GM19035 (cell line): ENCODE measurements at regions not wholly inside any gene's neighbourhood (a gene's known extent, or its start where the extent isn't known, plus 50 kb on each side); places are given as distances from the start of the nearest gene placed in this dataset.
"Not testable (repeated sequence)": the region's sequence is repeated elsewhere in the genome, so short reads cannot be mapped to it uniquely, and the experiment has no call there.

ENCODE experiments used
- ATAC-seq: cut with Tn5 transposase; IDR thresholded peaks from one replicate; pipeline ENCODE4 v1.9.1; 2021; ENCODE audit not compliant: unreplicated experiment

DNA sequence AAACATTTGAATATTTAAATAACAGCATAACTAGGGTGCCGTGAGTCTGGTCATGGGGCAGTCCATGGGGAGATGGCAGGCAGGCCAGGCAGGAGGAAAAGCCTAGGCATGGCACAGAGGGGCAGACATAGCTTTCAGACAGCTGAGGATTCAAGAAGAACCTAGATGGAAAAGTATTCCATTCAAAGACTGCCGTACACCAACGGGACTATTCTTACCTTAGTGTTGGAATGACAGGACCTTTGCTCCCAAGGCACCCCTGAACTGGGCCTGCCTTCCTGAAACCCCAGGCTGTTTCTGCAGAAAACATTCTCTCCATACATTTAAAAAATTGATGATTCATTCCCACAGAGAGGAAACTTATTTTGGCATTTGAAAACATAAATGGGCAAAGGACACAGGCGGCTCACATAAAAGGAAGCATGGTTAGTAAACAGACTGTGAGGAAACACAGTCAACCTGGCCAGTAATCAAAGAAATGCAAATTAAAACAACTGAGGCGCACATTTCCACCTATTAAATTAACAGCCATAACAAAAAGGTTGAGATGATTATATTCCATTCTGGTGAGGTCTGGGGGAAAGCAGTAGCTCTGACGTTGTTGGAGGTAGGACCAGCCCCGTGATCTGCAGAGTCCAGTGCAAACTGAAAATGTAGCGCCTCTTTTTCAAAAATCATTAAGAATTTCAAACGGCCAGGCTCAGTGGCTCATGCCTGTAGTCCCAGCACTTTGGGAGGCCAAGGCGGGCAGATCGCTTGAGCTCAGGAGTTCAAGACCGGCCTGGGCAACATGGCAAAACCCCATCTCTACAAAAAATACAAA is 71.3 kb upstream of the SMAD3 start:
- no peak for ATAC-seq

DNA sequence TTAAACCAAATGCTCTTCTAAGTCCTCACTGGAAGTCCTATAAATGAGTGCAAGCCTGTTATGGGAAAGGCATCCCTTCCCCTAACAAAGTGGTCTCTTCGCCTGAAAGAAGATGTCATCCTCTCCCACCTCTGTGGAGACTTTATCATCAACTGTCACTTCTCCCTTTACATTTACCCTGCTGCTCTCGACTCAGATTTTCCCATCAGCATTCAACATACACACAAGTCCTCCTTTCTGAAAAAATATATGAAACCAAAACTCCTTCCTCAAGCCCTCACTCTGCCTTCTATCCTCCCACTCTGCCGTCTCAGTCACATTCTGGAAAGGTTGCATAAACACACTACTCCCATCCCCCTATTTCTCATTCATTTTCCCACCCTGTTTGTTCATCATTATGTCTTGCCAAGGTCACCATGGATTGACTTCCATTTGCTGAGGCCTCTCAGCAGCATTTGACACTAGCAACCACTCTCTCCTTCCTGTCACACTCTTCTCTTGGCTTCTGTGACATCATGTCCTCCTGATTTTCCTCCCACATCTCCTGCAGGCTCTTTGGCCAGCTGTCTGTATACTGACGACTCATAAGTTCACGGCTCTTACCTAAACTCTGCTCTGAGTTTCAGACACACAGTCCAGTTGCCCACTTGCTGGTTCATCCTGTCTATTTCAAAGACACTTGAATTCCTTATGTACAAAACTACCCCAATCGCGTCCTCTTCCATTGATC is 70.3 kb upstream of the SMAD3 start:
- ATAC-seq, result no peak

DNA sequence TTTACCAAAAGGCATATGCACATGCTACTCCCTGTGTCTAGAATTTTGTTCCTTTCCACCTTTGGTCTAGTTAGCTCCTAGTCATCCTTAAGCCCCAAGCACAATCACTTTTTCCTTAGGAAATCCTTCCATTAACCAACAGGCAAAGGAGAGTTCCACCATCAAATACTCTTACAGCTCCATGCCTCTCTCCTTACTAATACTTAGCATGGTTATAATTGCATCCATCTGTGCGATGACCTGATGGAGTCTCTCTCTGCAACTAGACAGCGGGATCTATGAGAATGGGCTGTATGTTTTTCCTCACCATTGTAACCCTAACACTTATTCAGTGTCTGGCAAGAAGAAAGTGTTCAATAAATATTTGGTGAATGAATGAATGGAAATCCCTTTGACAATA is 69.3 kb upstream of the SMAD3 start:
- no peak for ATAC-seq

DNA sequence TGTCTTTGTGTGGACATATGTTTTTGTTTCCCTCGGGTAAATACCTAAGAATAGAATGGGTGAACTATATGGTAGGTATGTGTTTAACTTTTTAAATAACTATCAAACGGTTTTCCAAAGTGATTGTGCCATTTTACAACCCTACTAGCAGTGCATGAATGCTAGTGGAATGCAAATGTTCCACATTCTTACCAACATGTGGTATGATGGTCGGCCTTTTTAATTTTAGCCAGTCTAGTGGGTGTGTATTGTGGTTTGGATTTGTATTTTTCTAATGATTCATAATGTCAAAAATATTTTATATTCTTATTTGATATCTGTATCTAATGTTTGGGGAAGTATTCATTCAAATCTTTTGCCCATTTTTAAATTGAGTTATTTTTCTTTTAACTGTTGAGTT is 68.2 kb upstream of the SMAD3 start:
- ATAC-seq, result no peak

DNA sequence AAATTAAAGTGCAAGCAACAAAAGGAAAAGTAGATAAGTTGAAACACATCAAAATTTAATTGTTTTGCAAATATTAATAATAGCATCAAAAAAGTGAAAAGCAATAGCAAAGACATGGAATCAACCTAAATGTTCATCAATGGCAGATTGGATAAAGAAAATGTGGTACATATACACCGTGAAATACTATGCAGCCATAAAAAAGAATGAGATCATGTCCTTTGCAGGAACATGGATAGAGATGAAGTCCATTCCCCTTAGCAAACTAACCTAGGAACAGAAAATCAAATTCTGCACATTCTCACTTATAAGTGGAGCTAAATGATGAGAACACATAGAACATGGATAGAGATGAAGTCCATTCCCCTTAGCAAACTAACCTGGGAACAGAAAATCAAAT is 67.2 kb upstream of the SMAD3 start:
- not testable (repeated sequence) for ATAC-seq

DNA sequence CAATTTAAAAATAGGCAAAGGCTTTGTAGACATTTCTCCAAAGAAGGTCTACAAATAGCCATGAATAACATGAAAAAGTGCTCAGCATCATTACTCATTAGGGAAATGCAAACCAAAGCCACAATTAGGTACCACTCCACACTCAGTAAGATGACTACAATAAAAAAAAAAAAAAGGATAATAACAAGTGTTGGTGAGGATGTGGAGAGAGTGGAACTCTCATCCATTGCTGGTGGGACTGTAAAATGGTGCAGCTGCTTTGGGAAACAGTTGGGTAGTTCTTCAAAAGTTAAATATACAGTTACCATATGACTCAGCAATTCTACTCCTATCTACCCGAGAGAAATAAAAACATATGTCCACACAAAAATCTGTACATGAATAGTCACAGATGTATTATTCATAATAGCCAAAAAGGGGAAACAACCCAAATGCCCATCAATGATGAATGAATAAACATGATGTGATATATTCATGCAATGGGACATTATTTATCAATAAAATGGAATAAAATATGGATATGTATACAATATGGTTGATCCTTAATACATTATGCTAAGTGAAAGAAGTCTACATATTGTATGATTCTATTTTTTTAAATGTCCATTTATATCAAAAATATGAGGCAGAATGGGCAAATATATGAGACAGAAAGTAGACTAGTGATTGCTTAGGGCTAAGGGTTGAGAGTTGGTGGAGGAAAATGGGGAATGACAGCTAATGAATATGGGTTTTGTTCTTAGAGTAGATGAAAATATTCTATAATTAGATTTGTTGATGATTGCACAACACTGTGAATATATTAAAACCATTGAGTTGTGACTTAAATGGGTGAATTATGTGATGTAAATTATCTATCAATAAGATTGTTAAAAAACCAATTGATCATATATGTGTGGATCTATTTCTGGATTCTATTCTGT is 66.1 kb upstream of the SMAD3 start:
- ATAC-seq, result no peak

DNA sequence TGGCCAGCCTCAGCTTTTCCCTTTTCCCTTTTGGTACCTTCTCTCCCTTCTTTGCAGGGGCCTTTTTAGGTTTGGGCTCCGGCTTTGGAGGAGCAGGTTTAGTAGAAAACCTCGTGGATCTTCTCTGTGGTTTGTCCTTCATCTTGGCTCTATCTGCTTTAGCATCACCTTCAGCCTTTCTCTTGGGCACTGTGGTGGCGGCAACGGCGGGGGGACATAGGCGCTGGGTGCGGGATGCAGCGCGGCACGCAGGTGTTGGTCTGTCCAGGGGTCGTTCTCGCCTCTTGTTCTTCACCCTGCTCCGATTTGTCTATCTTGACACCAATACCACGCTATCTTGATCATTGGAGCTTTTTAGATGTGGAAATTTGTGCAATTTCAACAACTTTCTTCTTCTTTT is 64.5 kb upstream of the SMAD3 start:
- ATAC-seq, result no peak

DNA sequence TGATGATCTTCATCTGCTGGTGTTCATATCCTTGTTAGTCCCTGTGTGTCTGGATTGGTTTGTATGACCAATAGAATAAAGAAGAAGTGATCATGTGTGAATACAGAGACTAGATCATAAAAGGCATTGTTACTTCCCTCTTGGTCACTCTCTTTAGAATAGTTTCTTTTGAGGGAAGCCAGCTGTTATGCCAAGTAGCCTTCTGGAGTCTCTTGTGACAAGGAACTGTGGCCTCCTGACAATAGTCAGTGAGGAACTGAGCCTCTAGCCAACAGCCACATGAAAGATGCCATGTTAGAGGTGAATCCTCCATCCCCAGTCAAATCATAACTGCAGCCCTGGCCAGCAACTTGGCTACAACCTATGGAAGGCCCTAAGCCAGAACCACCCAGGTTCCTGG is 63.0 kb upstream of the SMAD3 start:
- no peak for ATAC-seq

DNA sequence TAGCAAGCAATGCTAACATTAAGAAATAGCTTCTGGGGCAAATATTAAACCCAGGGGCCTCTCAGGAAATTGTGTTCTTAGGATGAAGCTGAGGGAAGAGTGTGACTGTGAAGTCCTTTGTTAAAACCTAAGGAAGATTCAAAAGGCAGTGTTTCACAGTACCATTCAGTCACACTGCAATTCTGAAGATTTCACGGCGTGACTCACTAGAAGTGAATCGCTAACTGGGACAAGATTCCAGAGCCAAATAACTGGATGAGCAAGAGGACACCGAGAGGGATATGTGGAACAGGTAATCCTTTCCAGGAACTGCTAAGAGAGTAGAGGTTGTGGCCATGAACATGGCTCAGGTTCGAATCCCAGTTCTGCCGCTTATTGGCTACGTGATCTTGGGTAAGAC is 61.8 kb upstream of the SMAD3 start:
- ATAC-seq, result no peak

DNA sequence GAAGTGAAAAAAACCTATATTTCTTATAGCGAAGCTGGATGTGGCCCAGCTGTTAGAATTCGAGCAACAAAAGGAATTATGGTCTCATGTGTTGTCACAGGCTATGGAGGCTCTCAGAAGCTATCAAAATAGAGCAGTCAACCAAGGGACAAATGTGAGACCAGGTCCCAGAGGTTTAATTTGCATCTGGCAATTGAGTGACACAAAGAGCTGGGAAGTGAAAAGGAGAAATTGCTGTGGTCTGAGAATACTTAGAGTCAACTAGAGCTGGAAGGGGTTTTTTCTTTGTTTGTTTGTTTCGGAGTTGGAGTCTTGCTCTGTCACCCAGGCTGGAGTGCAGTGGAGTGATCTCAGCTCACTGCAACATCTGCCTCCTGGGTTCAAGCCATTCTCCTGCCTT is 61.3 kb upstream of the SMAD3 start:
- no peak for ATAC-seq

DNA sequence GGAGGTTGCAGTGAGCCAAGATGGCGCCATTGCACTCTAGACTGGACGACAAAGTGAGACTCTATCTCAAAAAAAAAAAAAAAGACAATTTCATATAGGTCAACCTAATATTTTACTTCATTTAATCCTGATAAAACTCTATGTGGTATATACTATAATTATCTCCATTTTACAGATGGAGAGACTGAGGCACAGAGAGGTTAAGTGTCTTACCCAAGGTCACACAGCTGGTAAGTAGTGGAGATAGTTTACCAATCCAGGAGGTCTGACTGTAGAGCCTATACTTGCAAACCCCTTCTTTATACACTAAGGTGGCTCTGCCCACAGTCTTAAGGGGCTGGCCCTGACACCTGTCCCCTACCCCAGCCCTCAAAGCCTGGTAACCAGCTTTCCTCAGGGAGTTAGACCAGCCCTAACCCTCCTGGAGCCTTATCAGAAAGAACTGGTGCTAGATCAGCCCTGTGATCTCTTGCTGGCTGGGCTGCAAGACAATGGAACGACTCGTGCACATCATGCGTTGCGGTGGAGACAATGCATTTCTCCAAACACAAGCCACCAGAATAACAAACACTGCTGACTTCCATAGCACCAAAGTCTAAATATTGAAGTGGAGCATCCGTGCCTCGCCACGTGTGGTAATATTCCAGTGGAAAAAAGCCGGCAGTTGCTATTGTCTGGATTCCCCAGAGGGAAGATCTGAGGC is 60.0 kb upstream of the SMAD3 start:
- ATAC-seq, result no peak

DNA sequence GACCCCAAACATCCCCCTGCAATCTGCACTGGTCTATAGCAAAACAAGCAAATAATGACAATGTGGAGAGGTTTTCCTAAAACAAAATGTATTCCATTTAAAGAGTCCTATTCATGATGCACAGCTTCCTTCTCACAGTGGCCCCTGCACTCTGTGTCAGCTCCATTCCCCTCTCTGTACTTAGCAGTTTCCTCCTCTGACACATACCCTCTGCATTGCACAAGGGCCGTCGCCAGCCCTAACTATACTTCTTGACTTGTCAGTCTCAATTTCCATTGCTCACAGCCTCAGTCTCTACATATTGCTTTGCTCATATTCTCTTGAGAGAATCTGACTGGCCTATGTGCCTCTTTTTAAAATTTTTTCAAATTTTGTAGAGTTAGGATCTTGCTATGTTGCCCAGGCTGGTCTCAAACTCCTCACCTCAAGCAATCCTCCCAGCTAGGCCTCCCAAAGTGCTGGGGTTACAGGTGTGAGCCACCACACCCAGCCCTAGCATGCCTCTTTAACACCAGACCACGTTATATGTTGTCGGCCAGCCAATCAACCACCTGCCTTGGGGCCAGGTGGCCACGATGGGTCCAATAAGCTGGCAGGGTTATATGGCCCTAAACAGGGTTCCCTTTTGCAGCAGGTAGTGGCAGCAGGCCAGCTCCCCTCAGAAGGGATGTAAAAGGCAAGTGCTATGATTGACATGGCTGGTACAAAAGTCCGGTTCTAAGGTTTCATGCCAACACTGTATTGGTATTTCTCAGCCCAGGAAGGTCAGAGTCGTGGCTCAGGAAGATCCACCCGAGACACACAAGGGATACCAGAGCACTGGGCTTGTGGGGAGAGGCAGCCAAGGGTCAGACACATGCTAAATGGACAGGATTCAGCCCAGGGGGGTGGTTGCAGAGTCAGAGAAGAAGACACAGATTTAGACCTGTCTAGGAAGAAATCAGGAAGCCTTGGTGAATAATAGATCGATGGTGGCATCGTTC is 59.0 kb upstream of the SMAD3 start:
- no peak for ATAC-seq

DNA sequence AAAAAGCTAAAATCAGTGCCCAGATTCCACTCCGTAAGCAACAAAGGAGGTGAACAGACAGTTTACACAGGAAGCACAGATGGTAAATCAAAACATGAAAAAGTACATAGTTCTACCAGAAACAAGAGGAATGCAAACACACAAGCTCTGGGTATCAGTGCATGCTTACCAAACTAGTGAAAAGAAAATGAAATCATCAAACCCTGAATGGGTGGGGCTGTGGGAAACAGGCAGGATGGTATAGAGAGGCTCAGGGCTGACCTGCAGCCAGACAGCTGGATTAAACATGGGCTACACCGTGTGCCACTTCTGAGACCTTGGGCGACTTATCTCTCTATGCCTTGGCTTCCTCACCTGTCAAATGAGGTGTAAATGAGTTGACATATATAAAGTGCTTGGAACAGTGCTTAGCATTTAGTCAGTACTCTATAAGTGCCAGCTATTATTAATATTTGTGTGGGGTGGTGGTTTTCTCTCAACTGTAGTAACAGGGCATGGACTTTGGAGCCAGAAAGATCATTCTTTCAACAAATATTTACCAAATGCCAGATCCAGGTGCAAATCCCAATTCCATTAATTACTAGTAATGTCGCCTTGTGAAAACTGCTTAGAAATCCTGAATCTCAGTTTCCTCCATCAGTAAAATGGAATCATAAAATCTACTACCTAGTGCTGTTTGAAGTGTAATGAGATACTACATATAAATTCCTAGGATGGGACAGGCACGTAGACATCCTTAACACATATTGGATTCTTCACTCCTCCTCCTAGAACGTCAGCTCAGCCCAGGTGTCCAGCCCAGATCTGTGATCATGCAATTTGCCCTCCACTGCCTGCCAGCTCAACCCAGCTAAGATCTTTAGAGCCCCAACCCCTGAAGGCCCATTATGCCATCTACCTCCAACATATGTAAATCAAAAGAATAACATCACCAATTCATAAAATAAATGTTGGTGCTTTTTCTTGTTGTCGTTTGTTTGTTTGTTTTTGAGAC is 55.5 kb upstream of the SMAD3 start:
- no peak for ATAC-seq

DNA sequence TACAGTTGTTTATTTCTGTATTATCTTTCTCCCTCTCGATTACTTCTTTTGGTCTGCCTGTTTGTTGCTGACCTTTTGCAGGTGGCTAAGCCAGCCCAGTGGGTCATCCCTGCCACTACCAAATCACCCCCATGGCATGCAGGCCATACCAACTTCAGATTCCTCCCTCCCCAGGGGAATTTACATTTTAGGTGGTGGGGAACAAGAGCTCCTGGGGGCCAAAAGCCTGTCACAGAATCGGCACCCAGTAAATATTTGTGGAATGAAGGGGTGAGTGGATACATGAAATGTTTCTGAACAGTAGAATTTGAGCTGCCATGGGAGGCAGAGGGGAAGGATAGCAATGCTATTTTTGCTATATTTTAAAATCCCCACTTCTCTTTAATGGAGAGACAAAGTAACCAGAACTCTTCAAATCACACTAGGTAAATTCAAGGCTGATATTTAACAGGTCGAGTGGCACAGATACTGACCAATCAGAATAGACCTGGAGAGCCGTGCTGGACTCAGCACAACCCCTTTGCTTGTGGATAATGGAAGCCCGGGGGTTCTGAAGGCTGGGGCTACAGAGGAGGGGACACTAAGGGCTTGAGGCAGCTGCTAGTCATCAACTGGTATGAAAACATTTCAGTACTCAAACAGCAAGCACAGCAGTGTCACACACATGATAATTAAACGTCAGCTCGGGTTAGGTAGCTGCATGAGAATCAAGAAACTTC is 54.3 kb upstream of the SMAD3 start:
- ATAC-seq, result no peak

DNA sequence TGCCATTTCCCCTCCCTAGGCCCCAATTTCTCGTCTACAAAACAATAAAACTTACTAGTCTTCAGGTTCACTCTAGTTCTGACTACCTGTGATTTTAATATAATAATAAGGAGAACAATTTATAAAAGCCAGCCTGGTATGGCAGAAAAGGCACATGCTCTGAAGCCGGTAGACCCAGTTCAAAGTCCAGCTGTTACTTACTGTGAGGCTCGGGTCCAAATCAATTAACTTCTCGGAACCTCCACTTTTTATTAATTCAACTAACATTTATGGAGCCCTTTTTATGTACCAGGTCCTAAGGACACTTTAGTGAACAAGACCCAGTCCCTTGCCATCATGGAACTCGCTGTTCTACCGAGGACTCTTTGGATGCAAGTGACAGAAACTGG is 53.8 kb upstream of the SMAD3 start:
- no peak for ATAC-seq

DNA sequence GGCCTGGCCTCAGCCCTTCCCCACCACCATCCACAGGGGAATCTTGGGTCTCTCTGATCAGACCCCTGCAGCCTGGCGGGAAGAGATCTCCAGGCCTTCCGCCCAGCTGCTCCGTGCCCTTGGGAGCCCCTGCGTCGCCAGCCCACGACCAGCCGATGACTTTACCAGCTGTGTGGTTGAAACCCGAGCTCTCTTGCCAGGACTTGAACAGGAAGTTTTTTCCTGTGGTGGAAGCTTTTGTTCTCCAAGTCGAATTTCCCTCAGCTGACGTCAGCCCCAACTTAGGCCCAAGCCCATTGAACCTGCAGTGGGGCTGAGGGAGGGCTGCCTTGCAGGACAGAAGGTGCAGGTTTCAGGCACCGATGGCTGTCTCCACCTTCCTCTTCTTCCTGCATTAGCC is 51.7 kb upstream of the SMAD3 start:
- ATAC-seq, result no peak
